MM.1S (cell line): ENCODE measurements at regions not wholly inside any gene's neighbourhood (a gene's known extent, or its start where the extent isn't known, plus 50 kb on each side); places are given as distances from the start of the nearest gene placed in this dataset.

ENCODE experiments used
- DNase-seq: peaks from one replicate; pipeline ENCODE4 v3.0.0-alpha.2; 2015
- H2AFZ ChIP-seq: fragments of 300-600 bp; sonication (generic); 2 replicates; pipeline ENCODE4 v1.6.0; 2016; ENCODE audit warnings: antibody characterized with exemption, low read length
- H3F3A ChIP-seq: fragments of 300-600 bp; sonication (generic); 2 replicates; pipeline ENCODE4 v1.6.1; 2016; ENCODE audit warnings: mild to moderate bottlenecking, antibody characterized with exemption, low read length, moderate library complexity, mixed read lengths; ENCODE audit not compliant: insufficient read depth
- H3K27ac ChIP-seq: fragments of 300-600 bp; sonication (generic); 2 replicates; pipeline ENCODE4 v1.5.1; 2016; ENCODE audit warnings: mild to moderate bottlenecking, low read length
- H3K27me3 ChIP-seq: fragments of 300-600 bp; sonication (generic); replicated peaks from 2 replicates; pipeline ENCODE4 v1.6.0; 2016; ENCODE audit warnings: low read length; ENCODE audit not compliant: insufficient read depth
- H3K36me3 ChIP-seq: fragments of 300-600 bp; sonication (generic); replicated peaks from 2 replicates; pipeline ENCODE4 v1.6.1; 2016; ENCODE audit warnings: mild to moderate bottlenecking, low read length, mixed read lengths; ENCODE audit not compliant: insufficient read depth
- H3K4me1 ChIP-seq: fragments of 300-600 bp; sonication (generic); 2 replicates; pipeline ENCODE4 v1.6.1; 2016; ENCODE audit warnings: low read length, mixed read lengths
- H3K4me2 ChIP-seq: fragments of 300-600 bp; sonication (generic); 2 replicates; pipeline ENCODE4 v1.6.0; 2016; ENCODE audit warnings: low read depth, low read length
- H3K4me3 ChIP-seq: fragments of 300-600 bp; sonication (generic); 2 replicates; pipeline ENCODE4 v1.5.1; 2016; ENCODE audit warnings: low read length, mixed read lengths
- H3K79me2 ChIP-seq: fragments of 300-600 bp; sonication (generic); 2 replicates; pipeline ENCODE4 v1.6.1; 2016; ENCODE audit warnings: mixed run types, low read length, mixed read lengths
- H3K9ac ChIP-seq: fragments of 300-600 bp; sonication (generic); 2 replicates; pipeline ENCODE4 v1.6.1; 2016; ENCODE audit warnings: low read length, mixed read lengths
- H3K9me2 ChIP-seq: fragments of 300-600 bp; sonication (generic); replicated peaks from 2 replicates; pipeline ENCODE4 v1.6.1; 2016; ENCODE audit warnings: mild to moderate bottlenecking, low read length, mixed read lengths; ENCODE audit not compliant: insufficient read depth
- H3K9me3 ChIP-seq: fragments of 300-600 bp; sonication (generic); replicated peaks from 2 replicates; pipeline ENCODE4 v1.6.1; 2016; ENCODE audit warnings: mild to moderate bottlenecking, low read length, mixed read lengths; ENCODE audit not compliant: insufficient read depth
- H4K20me1 ChIP-seq: fragments of 300-600 bp; sonication (generic); 2 replicates; pipeline ENCODE4 v1.6.1; 2016; ENCODE audit warnings: mild to moderate bottlenecking, low read length, moderate library complexity, mixed read lengths; ENCODE audit not compliant: insufficient read depth
- CTCF ChIP-seq: fragments of 300-600 bp; sonication (generic); IDR thresholded peaks from 2 replicates; pipeline ENCODE4 v1.5.1; 2016; ENCODE audit warnings: antibody characterized with exemption, low read length, mixed read lengths
- EZH2 ChIP-seq: fragments of 300-600 bp; sonication (generic); optimal IDR thresholded peaks from 2 replicates; pipeline ENCODE3; 2017; ENCODE audit warnings: low read depth, mild to moderate bottlenecking, antibody characterized with exemption, low read length, mixed read lengths
- EZH2phosphoT487 ChIP-seq: fragments of 300-600 bp; sonication (generic); IDR thresholded peaks from 2 replicates; pipeline ENCODE4 v1.6.1; 2018; ENCODE audit warnings: antibody characterized with exemption, low read length

GRCh38 chr5:3375586-3376311 lies 219.9 kb upstream of the IRX1 start:
- no peak overlapping the region for H2AFZ ChIP-seq
- TF ChIP-seq CTCF = no peak
- no peak for TF ChIP-seq EZH2
- no peak for TF ChIP-seq EZH2phosphoT487
- no peaks in the 10 kb centered on the region for H3F3A ChIP-seq
- H3K4me1 ChIP-seq = no peaks in the 10 kb centered on the region
- no peak overlapping the region for H3K27ac ChIP-seq
- H3K4me2 ChIP-seq = no peak overlapping the region
- no peaks in the 10 kb centered on the region for H3K79me2 ChIP-seq
- no peak overlapping the region for H3K4me3 ChIP-seq
- no peak overlapping the region for H3K9ac ChIP-seq
- H3K27me3 ChIP-seq = no peaks in the 10 kb centered on the region
- no peaks in the 10 kb centered on the region for H3K9me3 ChIP-seq
- H4K20me1 ChIP-seq = no peaks in the 10 kb centered on the region
- no peaks in the 10 kb centered on the region for H3K36me3 ChIP-seq
- no peak for DNase-seq
- H3K9me2 ChIP-seq = no peaks in the 10 kb centered on the region

- no peak overlapping the region for H3K9ac ChIP-seq
- H3K4me3 ChIP-seq = no peak overlapping the region
- no peaks in the 10 kb centered on the region for H3K9me2 ChIP-seq
- no peak overlapping the region for H2AFZ ChIP-seq
- no peaks in the 10 kb centered on the region for H3K4me1 ChIP-seq
- no peaks in the 10 kb centered on the region for H3K27me3 ChIP-seq
- H3K79me2 ChIP-seq = no peaks in the 10 kb centered on the region
- no peak for DNase-seq
- H3K4me2 ChIP-seq = no peak overlapping the region
- no peaks in the 10 kb centered on the region for H4K20me1 ChIP-seq
- no peak for TF ChIP-seq EZH2phosphoT487
- TF ChIP-seq EZH2 = no peak
- TF ChIP-seq CTCF = no peak
- no peaks in the 10 kb centered on the region for H3F3A ChIP-seq
- H3K27ac ChIP-seq = no peak overlapping the region
- no peaks in the 10 kb centered on the region for H3K9me3 ChIP-seq
- H3K36me3 ChIP-seq = no peaks in the 10 kb centered on the region
Measured at GRCh38 chr5:3373391-3373790, 222.2 kb upstream of the IRX1 start.

DNA sequence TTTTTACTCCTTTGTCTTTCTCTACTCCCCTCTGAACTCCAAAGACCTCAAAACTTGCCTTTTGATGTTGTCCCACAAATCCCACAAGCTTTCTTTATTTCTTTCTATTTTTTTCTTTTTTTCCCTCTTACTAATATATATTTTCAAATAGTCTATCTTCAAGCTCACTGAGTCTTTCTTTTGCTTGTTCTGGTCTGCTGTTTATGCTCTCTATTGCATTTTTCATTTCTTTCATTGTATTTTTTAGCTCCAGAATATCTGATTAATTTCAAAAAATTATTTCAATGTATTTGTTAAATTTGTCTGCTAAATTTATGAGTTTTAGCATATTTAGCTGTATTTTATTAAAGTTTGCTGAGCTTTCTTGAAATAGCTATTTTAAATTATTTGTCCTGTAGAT lies 223.3 kb upstream of the IRX1 start:
- Histone ChIP-seq H3K27ac (no peak overlapping the region), H3K36me3 (no peaks in the 10 kb centered on the region), H2AFZ (no peak overlapping the region), H3F3A (no peaks in the 10 kb centered on the region), H3K9ac (no peak overlapping the region), H3K79me2 (no peaks in the 10 kb centered on the region), H3K4me3 (no peak overlapping the region), H3K9me2 (no peaks in the 10 kb centered on the region), H3K4me2 (no peak overlapping the region), H4K20me1 (no peaks in the 10 kb centered on the region), H3K9me3 (no peaks in the 10 kb centered on the region), H3K27me3 (no peaks in the 10 kb centered on the region), H3K4me1 (no peaks in the 10 kb centered on the region)
- DNase-seq = no peak
- TF ChIP-seq EZH2 = no peak
- TF ChIP-seq EZH2phosphoT487 = no peak
- no peak for TF ChIP-seq CTCF
